CD14-positive monocyte (primary cell): ENCODE measurements at regions not wholly inside any gene's neighbourhood (a gene's known extent, or its start where the extent isn't known, plus 50 kb on each side); places are given as distances from the start of the nearest gene placed in this dataset.
A peak's percentile ranks its signal among the peaks of the same experiment; 100 is the strongest.

Experiments
- DNase-seq, 3 donors: peaks; one replicate each; pipeline ENCODE4 v3.0.0-alpha.2; 2011 to 2022
- H2AFZ ChIP-seq: 2 replicates; pipeline ENCODE4 v1.6.0; 2012; ENCODE audit warnings: mild to moderate bottlenecking, low read depth, low read length, inconsistent platforms; ENCODE audit not compliant: insufficient read depth, poor library complexity, severe bottlenecking
- H3K27ac ChIP-seq, 2 donors: 1 replicate in 1 of 2; 2 replicates in 1 of 2; pipeline ENCODE4 v1.5.1; 2012 to 2013; ENCODE audit warnings: low read length in 2 of 2, control low read depth in 1 of 2, inconsistent platforms in 1 of 2, low read depth in 1 of 2, mild to moderate bottlenecking in 1 of 2
- H3K27me3 ChIP-seq, 2 donors: one replicate each; pipeline versions ENCODE4 v1.6.0 to v1.6.1; 2011 to 2013; ENCODE audit warnings: low read length in 2 of 2; ENCODE audit not compliant: control insufficient read depth in 2 of 2, insufficient read depth in 2 of 2
- H3K36me3 ChIP-seq, 2 donors: replicated peaks in 1 of 2; 1 replicate in 1 of 2; 2 replicates in 1 of 2; pipeline versions ENCODE4 v1.5.1 to v1.6.1; 2012 to 2013; ENCODE audit warnings: low read length in 2 of 2, control low read depth in 1 of 2, inconsistent platforms in 1 of 2, mild to moderate bottlenecking in 1 of 2; ENCODE audit not compliant: insufficient read depth in 2 of 2, control insufficient read depth in 1 of 2
- H3K4me1 ChIP-seq, 2 donors: 1 replicate in 1 of 2; 2 replicates in 1 of 2; pipeline versions ENCODE4 v1.5.1 to v1.6.1; 2012 to 2013; ENCODE audit warnings: low read length in 2 of 2, control low read depth in 1 of 2, inconsistent platforms in 1 of 2, mild to moderate bottlenecking in 1 of 2, moderate library complexity in 1 of 2; ENCODE audit not compliant: insufficient read depth in 2 of 2, control insufficient read depth in 1 of 2
- H3K4me2 ChIP-seq: replicated peaks from 2 replicates; pipeline ENCODE3; 2012; ENCODE audit warnings: low read length, moderate library complexity, mild to moderate bottlenecking; ENCODE audit not compliant: poor library complexity, severe bottlenecking; ENCODE audit errors: extremely low read depth
- H3K4me3 ChIP-seq, 3 experiments: fragments of 200-600 bp in 1 of 3; sonication (generic) in 1 of 3; replicated peaks in 1 of 3; 1 replicate in 2 of 3; 2 replicates in 1 of 3; pipeline ENCODE4 v1.5.1; 2011 to 2013; ENCODE audit warnings: low read length in 3 of 3, mild to moderate bottlenecking in 3 of 3, control low read depth in 2 of 3, low read depth in 2 of 3, inconsistent platforms in 1 of 3, moderate library complexity in 1 of 3
- H3K79me2 ChIP-seq: 2 replicates; pipeline ENCODE4 v1.6.0; 2012; ENCODE audit warnings: mild to moderate bottlenecking, control low read depth, inconsistent platforms, low read length, moderate library complexity; ENCODE audit not compliant: insufficient read depth
- H3K9ac ChIP-seq: 2 replicates; pipeline ENCODE4 v1.6.0; 2017; ENCODE audit warnings: low read length, mild to moderate bottlenecking; ENCODE audit not compliant: insufficient read depth, poor library complexity, severe bottlenecking
- H3K9me3 ChIP-seq, 2 donors: replicated peaks in 1 of 2; 1 replicate in 1 of 2; 2 replicates in 1 of 2; pipeline versions ENCODE4 v1.5.1 to v1.6.1; 2012 to 2013; ENCODE audit warnings: low read length in 2 of 2, control low read depth in 1 of 2; ENCODE audit not compliant: control insufficient read depth in 1 of 2, insufficient read depth in 1 of 2
- H4K20me1 ChIP-seq: 2 replicates; pipeline ENCODE4 v1.6.0; 2012; ENCODE audit warnings: mild to moderate bottlenecking, low read length, control low read depth, moderate library complexity; ENCODE audit not compliant: insufficient read depth
- H3K27ac Mint-ChIP-seq, 7 donors: one replicate each; pipeline ENCODE4 v1.8.0; 2020; ENCODE audit warnings: mild to moderate bottlenecking in 7 of 7, mixed read lengths in 7 of 7, moderate library complexity in 6 of 7, inconsistent platforms in 2 of 7
- H3K27me3 Mint-ChIP-seq, 3 donors: one replicate each; pipeline ENCODE4 v1.8.0; 2021 to 2022; ENCODE audit warnings: low read depth in 3 of 3, mild to moderate bottlenecking in 3 of 3, mixed read lengths in 3 of 3, moderate library complexity in 3 of 3, inconsistent platforms in 1 of 3
- H3K36me3 Mint-ChIP-seq, 2 donors: one replicate each; pipeline ENCODE4 v1.8.0; 2020; ENCODE audit warnings: mixed read lengths in 2 of 2, inconsistent platforms in 1 of 2, mild to moderate bottlenecking in 1 of 2
- H3K4me1 Mint-ChIP-seq: one replicate; pipeline ENCODE4 v1.8.0; 2020; ENCODE audit warnings: mild to moderate bottlenecking, mixed read lengths
- H3K4me3 Mint-ChIP-seq, 2 donors: one replicate each; pipeline ENCODE4 v1.8.0; 2020; ENCODE audit warnings: mild to moderate bottlenecking in 2 of 2, mixed read lengths in 2 of 2, moderate library complexity in 1 of 2
- H3K9me3 Mint-ChIP-seq, 7 donors: one replicate each; pipeline ENCODE4 v1.8.0; 2020 to 2022; ENCODE audit warnings: mixed read lengths in 7 of 7, mild to moderate bottlenecking in 6 of 7, moderate library complexity in 6 of 7, inconsistent platforms in 2 of 7
- WGBS: methylation state at CpG from one replicate; pipeline ENCODE4 v1.1.5; 2013; ENCODE audit warnings: missing lambda C conversion rate; ENCODE audit not compliant: insufficient coverage; 5-methylcytosine and 5-hydroxymethylcytosine counted together
- intact Hi-C, 2 donors: fragments of 100-400 bp; cut with micrococcal nuclease; formaldehyde crosslinking; loops; one replicate each; pipeline versions ENCODE4 v1.15.0 to v1.15.1; 2023
- TF ChIP-seq, protein P1 (sequence below): fragments of 200-600 bp; IDR thresholded peaks from one replicate; pipeline ENCODE4 v1.8.0; 2022; ENCODE audit warnings: antibody characterized with exemption, mild to moderate bottlenecking

- intact Hi-C loops, result no loop called here
- Histone ChIP-seq H3K27me3 (no peaks in the 10 kb centered on the region), H3K27ac (no peak overlapping the region), H2AFZ (peak overlapping the region; percentile 6), H3K36me3 (no peaks in the 10 kb centered on the region), H3K4me1 (peaks cover 36 to 51% of the 10 kb centered on the region in 2 donors), H3K79me2 (no peaks in the 10 kb centered on the region), H3K4me2 (peak overlapping the region; percentile 30), H3K9ac (peak overlapping the region; percentile 28), H3K4me3 (no peak overlapping the region), H3K9me3 (no peaks in the 10 kb centered on the region), H4K20me1 (no peaks in the 10 kb centered on the region)
- H3K4me1 Mint-ChIP-seq, result peaks cover 64% of the 10 kb centered on the region
- 0% methylated on average over 3 of the region's 8 CpGs for WGBS
- peak overlapping the region; percentile 50 to 71 for H3K4me3 Mint-ChIP-seq
- H3K9me3 Mint-ChIP-seq, result peaks cover 0 to 3% (median 0%) of the 10 kb centered on the region in 7 donors
- TF ChIP-seq, protein P1, sequence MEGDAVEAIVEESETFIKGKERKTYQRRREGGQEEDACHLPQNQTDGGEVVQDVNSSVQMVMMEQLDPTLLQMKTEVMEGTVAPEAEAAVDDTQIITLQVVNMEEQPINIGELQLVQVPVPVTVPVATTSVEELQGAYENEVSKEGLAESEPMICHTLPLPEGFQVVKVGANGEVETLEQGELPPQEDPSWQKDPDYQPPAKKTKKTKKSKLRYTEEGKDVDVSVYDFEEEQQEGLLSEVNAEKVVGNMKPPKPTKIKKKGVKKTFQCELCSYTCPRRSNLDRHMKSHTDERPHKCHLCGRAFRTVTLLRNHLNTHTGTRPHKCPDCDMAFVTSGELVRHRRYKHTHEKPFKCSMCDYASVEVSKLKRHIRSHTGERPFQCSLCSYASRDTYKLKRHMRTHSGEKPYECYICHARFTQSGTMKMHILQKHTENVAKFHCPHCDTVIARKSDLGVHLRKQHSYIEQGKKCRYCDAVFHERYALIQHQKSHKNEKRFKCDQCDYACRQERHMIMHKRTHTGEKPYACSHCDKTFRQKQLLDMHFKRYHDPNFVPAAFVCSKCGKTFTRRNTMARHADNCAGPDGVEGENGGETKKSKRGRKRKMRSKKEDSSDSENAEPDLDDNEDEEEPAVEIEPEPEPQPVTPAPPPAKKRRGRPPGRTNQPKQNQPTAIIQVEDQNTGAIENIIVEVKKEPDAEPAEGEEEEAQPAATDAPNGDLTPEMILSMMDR, result no peak
- peaks cover 0 to 13% (median 3%) of the 10 kb centered on the region in 3 donors for H3K27me3 Mint-ChIP-seq
- H3K36me3 Mint-ChIP-seq, result peaks cover 5 to 13% of the 10 kb centered on the region in 2 donors
- DNase-seq, result peak in 1 of 3 donors; percentile 34
- H3K27ac Mint-ChIP-seq, result peak overlapping the region in 2 of 7 donors; percentile 35 to 73
Observed at GRCh38 chr17:418421-418751, 65.8 kb upstream of the RPH3AL start.

- H2AFZ ChIP-seq, result peak overlapping the region; percentile 6
- H3K4me1 Mint-ChIP-seq, result peaks cover 66% of the 10 kb centered on the region
Observed at GRCh38 chr17:417691-418420, 65.2 kb upstream of the RPH3AL start.

More at GRCh38 chr17:417691-418420, 65.2 kb upstream of the RPH3AL start:
- Mint-ChIP-seq H3K27me3 (peaks cover 0 to 13% (median 3%) of the 10 kb centered on the region in 3 donors), H3K9me3 (peaks cover 0 to 3% (median 0%) of the 10 kb centered on the region in 7 donors), H3K36me3 (peaks cover 5 to 13% of the 10 kb centered on the region in 2 donors), H3K4me3 (peak overlapping the region in 1 of 2 donors; percentile 62), H3K27ac (peak overlapping the region in 4 of 7 donors; percentile 6 to 73 (median 30))
- Histone ChIP-seq H4K20me1 (no peaks in the 10 kb centered on the region), H3K9ac (peak overlapping the region; percentile 28), H3K4me3 (no peak overlapping the region), H3K27ac (no peak overlapping the region), H3K79me2 (no peaks in the 10 kb centered on the region), H3K4me1 (peaks cover 42 to 56% of the 10 kb centered on the region in 2 donors), H3K9me3 (no peaks in the 10 kb centered on the region), H3K27me3 (no peaks in the 10 kb centered on the region), H3K4me2 (peak overlapping the region; percentile 30), H3K36me3 (no peaks in the 10 kb centered on the region)
- TF ChIP-seq, protein P1, result no peak
- intact Hi-C loops, result no loop called here
- 88% methylated on average over 15 of the region's 16 CpGs for WGBS
- DNase-seq, result no peak
